Keratinocyte (primary cell): ENCODE measurements at regions not wholly inside any gene's neighbourhood (a gene's known extent, or its start where the extent isn't known, plus 50 kb on each side); places are given as distances from the start of the nearest gene placed in this dataset.

Source experiments
- CTCF ChIP-seq, 3 experiments: IDR thresholded peaks in 1 of 3; conservative IDR thresholded peaks in 1 of 3; optimal IDR thresholded peaks in 1 of 3; 2 replicates in 2 of 3; 3 replicates in 1 of 3; pipeline versions ENCODE3 to v1.5.1; 2011; ENCODE audit warnings: low read length in 3 of 3, mild to moderate bottlenecking in 3 of 3, moderate library complexity in 2 of 3, control low read depth in 1 of 3, inconsistent platforms in 1 of 3; ENCODE audit not compliant: insufficient read depth in 2 of 3; ENCODE audit errors: extremely low read depth in 1 of 3
- EZH2 ChIP-seq: IDR thresholded peaks from one replicate; pipeline ENCODE4 v1.6.1; 2012; ENCODE audit warnings: inconsistent platforms, mild to moderate bottlenecking, low read length, moderate library complexity

- no peak for TF ChIP-seq CTCF (optimal IDR thresholded peaks at IDR 0.05 in 1 of 3, IDR thresholded peaks at IDR 0.05 in 1 of 3, conservative IDR thresholded peaks at IDR 0.05 in 1 of 3; ENCODE audit: extremely low read depth in 1 of 3, insufficient read depth in 2 of 3, low read length in 3 of 3)
- TF ChIP-seq EZH2: no peak
Measured at GRCh38 chr11:49432242-49432848, 223.9 kb upstream of the FOLH1 start.
